Activated CD4-positive, alpha-beta memory T cell treated with anti-CD3 and anti-CD28 coated beads for 36 hours (primary cell): ENCODE measurements at regions not wholly inside any gene's neighbourhood (a gene's known extent, or its start where the extent isn't known, plus 50 kb on each side); places are given as distances from the start of the nearest gene placed in this dataset.

Experiments
- CTCF ChIA-PET: fragments of 350-600 bp; sonication (Branson Sonifier 250); formaldehyde crosslinking; loops from one replicate; lab custom pipeline; 2021; ENCODE audit warnings: antibody characterized with exemption, inconsistent platforms; lab: Charles Lee
- POLR2A ChIA-PET: fragments of 350-600 bp; sonication (Branson Sonifier 250); formaldehyde crosslinking; loops from one replicate; lab custom pipeline; 2021; ENCODE audit warnings: antibody characterized with exemption; lab: Charles Lee
- DNase-seq: peaks from one replicate; pipeline ENCODE4 v3.0.0-alpha.2; 2020
- H3K27ac Mint-ChIP-seq: one replicate; pipeline ENCODE4 v1.8.0; 2021; ENCODE audit warnings: mixed read lengths
- H3K27me3 Mint-ChIP-seq: one replicate; pipeline ENCODE4 v1.8.0; 2021; ENCODE audit warnings: mixed read lengths
- H3K36me3 Mint-ChIP-seq: one replicate; pipeline ENCODE4 v1.8.0; 2021; ENCODE audit warnings: mixed read lengths
- H3K4me1 Mint-ChIP-seq: one replicate; pipeline ENCODE4 v1.8.0; 2021; ENCODE audit warnings: low read depth, mixed read lengths
- H3K4me3 Mint-ChIP-seq: one replicate; pipeline ENCODE4 v1.8.0; 2021; ENCODE audit warnings: mild to moderate bottlenecking, mixed read lengths
- H3K9me3 Mint-ChIP-seq: one replicate; pipeline ENCODE4 v1.8.0; 2021; ENCODE audit warnings: mixed read lengths
- intact Hi-C: fragments of 100-400 bp; cut with micrococcal nuclease; formaldehyde crosslinking; loops from one replicate; pipeline ENCODE4 v1.15.1; 2023

- intact Hi-C loops = no loop called here
- Mint-ChIP-seq H3K4me1 (no peaks in the 10 kb centered on the region), H3K27ac (no peak overlapping the region), H3K9me3 (peaks cover 20% of the 10 kb centered on the region), H3K36me3 (no peaks in the 10 kb centered on the region), H3K4me3 (no peak overlapping the region), H3K27me3 (no peaks in the 10 kb centered on the region)
- ChIA-PET POLR2A (no interaction called here), CTCF (no interaction called here)
- DNase-seq = no peak
Observed at GRCh38 chr16:8110572-8111514, 479.5 kb downstream of the TMEM114 start.

GRCh38 chr16:8109510-8110369 lies 480.6 kb downstream of the TMEM114 start:
- Mint-ChIP-seq H3K4me3 (no peak overlapping the region), H3K27ac (no peak overlapping the region), H3K27me3 (no peaks in the 10 kb centered on the region), H3K4me1 (no peaks in the 10 kb centered on the region), H3K9me3 (peaks cover 17% of the 10 kb centered on the region), H3K36me3 (no peaks in the 10 kb centered on the region)
- ChIA-PET CTCF (no interaction called here), POLR2A (no interaction called here)
- DNase-seq = no peak
- intact Hi-C loops = no loop called here

- Mint-ChIP-seq H3K9me3 (peaks cover 17% of the 10 kb centered on the region), H3K36me3 (no peaks in the 10 kb centered on the region), H3K27ac (no peak overlapping the region), H3K27me3 (no peaks in the 10 kb centered on the region), H3K4me1 (no peaks in the 10 kb centered on the region), H3K4me3 (no peak overlapping the region)
- ChIA-PET POLR2A (no interaction called here), CTCF (no interaction called here)
- DNase-seq = no peak
- intact Hi-C loops = no loop called here
Observed at GRCh38 chr16:8108991-8109509, 481.3 kb downstream of the TMEM114 start.

- ChIA-PET POLR2A (no interaction called here), CTCF (no interaction called here)
- Mint-ChIP-seq H3K4me3 (no peak overlapping the region), H3K27me3 (no peaks in the 10 kb centered on the region), H3K9me3 (peaks cover 6% of the 10 kb centered on the region), H3K36me3 (no peaks in the 10 kb centered on the region), H3K27ac (no peak overlapping the region), H3K4me1 (no peaks in the 10 kb centered on the region)
- no peak for DNase-seq
- intact Hi-C loops = no loop called here
Observed at GRCh38 chr16:8107296-8107695, 483.0 kb downstream of the TMEM114 start.

GRCh38 chr16:8103649-8104289 lies 486.5 kb downstream of the TMEM114 start:
- intact Hi-C loops = no loop called here
- ChIA-PET POLR2A (no interaction called here), CTCF (no interaction called here)
- no peak overlapping the region for H3K27ac Mint-ChIP-seq
- H3K9me3 Mint-ChIP-seq = peaks cover 23% of the 10 kb centered on the region
- H3K4me1 Mint-ChIP-seq = no peaks in the 10 kb centered on the region
- DNase-seq = no peak
- H3K27me3 Mint-ChIP-seq = no peaks in the 10 kb centered on the region
- no peak overlapping the region for H3K4me3 Mint-ChIP-seq
- H3K36me3 Mint-ChIP-seq = no peaks in the 10 kb centered on the region

GRCh38 chr16:8099586-8099985 lies 490.7 kb downstream of the TMEM114 start:
- H3K36me3 Mint-ChIP-seq = no peaks in the 10 kb centered on the region
- no peaks in the 10 kb centered on the region for H3K4me1 Mint-ChIP-seq
- POLR2A ChIA-PET = no interaction called here
- no peak for DNase-seq
- H3K4me3 Mint-ChIP-seq = no peak overlapping the region
- intact Hi-C loops = no loop called here
- H3K27ac Mint-ChIP-seq = no peak overlapping the region
- CTCF ChIA-PET = no interaction called here
- peaks cover 31% of the 10 kb centered on the region for H3K9me3 Mint-ChIP-seq
- H3K27me3 Mint-ChIP-seq = no peaks in the 10 kb centered on the region

- H3K27me3 Mint-ChIP-seq = no peaks in the 10 kb centered on the region
- POLR2A ChIA-PET = no interaction called here
- H3K27ac Mint-ChIP-seq = no peak overlapping the region
- no peak for DNase-seq
- H3K4me3 Mint-ChIP-seq = no peak overlapping the region
- peaks cover 31% of the 10 kb centered on the region for H3K9me3 Mint-ChIP-seq
- CTCF ChIA-PET = no interaction called here
- H3K36me3 Mint-ChIP-seq = no peaks in the 10 kb centered on the region
- intact Hi-C loops = no loop called here
- H3K4me1 Mint-ChIP-seq = no peaks in the 10 kb centered on the region
Observed at GRCh38 chr16:8098947-8099512, 491.3 kb downstream of the TMEM114 start.

GRCh38 chr16:8096211-8096610 lies 494.1 kb downstream of the TMEM114 start:
- intact Hi-C loops = no loop called here
- no peaks in the 10 kb centered on the region for H3K27me3 Mint-ChIP-seq
- ChIA-PET CTCF (no interaction called here), POLR2A (no interaction called here)
- no peaks in the 10 kb centered on the region for H3K4me1 Mint-ChIP-seq
- peaks cover 27% of the 10 kb centered on the region for H3K9me3 Mint-ChIP-seq
- no peak overlapping the region for H3K4me3 Mint-ChIP-seq
- no peak for DNase-seq
- no peaks in the 10 kb centered on the region for H3K36me3 Mint-ChIP-seq
- no peak overlapping the region for H3K27ac Mint-ChIP-seq

- Mint-ChIP-seq H3K4me1 (no peaks in the 10 kb centered on the region), H3K36me3 (no peaks in the 10 kb centered on the region), H3K4me3 (no peak overlapping the region), H3K9me3 (peaks cover 18% of the 10 kb centered on the region), H3K27ac (no peak overlapping the region), H3K27me3 (no peaks in the 10 kb centered on the region)
- POLR2A ChIA-PET = no interaction called here
- no peak for DNase-seq
- intact Hi-C loops = no loop called here
- CTCF ChIA-PET = no interaction called here
Observed at GRCh38 chr16:8094696-8095095, 495.6 kb downstream of the TMEM114 start.

GRCh38 chr16:8088820-8089338 lies 501.4 kb downstream of the TMEM114 start:
- no peaks in the 10 kb centered on the region for H3K36me3 Mint-ChIP-seq
- no peak overlapping the region for H3K27ac Mint-ChIP-seq
- ChIA-PET CTCF (no interaction called here), POLR2A (no interaction called here)
- H3K4me3 Mint-ChIP-seq = no peak overlapping the region
- DNase-seq = no peak
- H3K9me3 Mint-ChIP-seq = peaks cover 3% of the 10 kb centered on the region
- no peaks in the 10 kb centered on the region for H3K4me1 Mint-ChIP-seq
- H3K27me3 Mint-ChIP-seq = no peaks in the 10 kb centered on the region
- intact Hi-C loops = no loop called here

GRCh38 chr16:8087597-8088289 lies 502.6 kb downstream of the TMEM114 start:
- H3K27me3 Mint-ChIP-seq = no peaks in the 10 kb centered on the region
- no peaks in the 10 kb centered on the region for H3K4me1 Mint-ChIP-seq

More at GRCh38 chr16:8087597-8088289, 502.6 kb downstream of the TMEM114 start:
- H3K4me3 Mint-ChIP-seq = no peak overlapping the region
- no peak for DNase-seq
- no peaks in the 10 kb centered on the region for H3K36me3 Mint-ChIP-seq
- POLR2A ChIA-PET = no interaction called here
- CTCF ChIA-PET = no interaction called here
- no peak overlapping the region for H3K27ac Mint-ChIP-seq
- intact Hi-C loops = no loop called here
- H3K9me3 Mint-ChIP-seq = peaks cover 3% of the 10 kb centered on the region
